Activated CD8-positive, alpha-beta T cell treated with anti-CD3 and anti-CD28 coated beads for 36 hours (primary cell): ENCODE measurements at regions not wholly inside any gene's neighbourhood (a gene's known extent, or its start where the extent isn't known, plus 50 kb on each side); places are given as distances from the start of the nearest gene placed in this dataset.

Source experiments
- ATAC-seq: fragments of 200-7000 bp; cut with Tn5 transposase; one replicate; pipeline ENCODE4 v1.10.0; 2021; ENCODE audit warnings: mild to moderate bottlenecking, moderate library complexity
- CTCF ChIA-PET: fragments of 350-600 bp; sonication (Branson Sonifier 250); formaldehyde crosslinking; loops from one replicate; lab custom pipeline; 2021; ENCODE audit warnings: antibody characterized with exemption; lab: Charles Lee
- POLR2A ChIA-PET: fragments of 350-600 bp; sonication (Branson Sonifier 250); formaldehyde crosslinking; loops from one replicate; lab custom pipeline; 2021; ENCODE audit warnings: antibody characterized with exemption; lab: Charles Lee
- DNase-seq: peaks from one replicate; pipeline ENCODE4 v3.0.0-alpha.2; 2020
- H3K27ac Mint-ChIP-seq: one replicate; pipeline ENCODE4 v1.8.0; 2021; ENCODE audit warnings: mild to moderate bottlenecking, mixed read lengths
- H3K27me3 Mint-ChIP-seq: one replicate; pipeline ENCODE4 v1.8.0; 2021; ENCODE audit warnings: mixed read lengths
- H3K36me3 Mint-ChIP-seq: one replicate; pipeline ENCODE4 v1.8.0; 2021; ENCODE audit warnings: low read depth, mixed read lengths
- H3K4me1 Mint-ChIP-seq: one replicate; pipeline ENCODE4 v1.8.0; 2021; ENCODE audit warnings: low read depth, mixed read lengths
- H3K4me3 Mint-ChIP-seq: one replicate; pipeline ENCODE4 v1.8.0; 2021; ENCODE audit warnings: mild to moderate bottlenecking, moderate library complexity, mixed read lengths
- H3K9me3 Mint-ChIP-seq: one replicate; pipeline ENCODE4 v1.8.0; 2021; ENCODE audit warnings: mixed read lengths
- CTCF ChIP-seq: fragments of 200-600 bp; IDR thresholded peaks from one replicate; pipeline ENCODE4 v1.8.0; 2022; ENCODE audit warnings: antibody characterized with exemption, mild to moderate bottlenecking
- intact Hi-C: fragments of 100-400 bp; cut with micrococcal nuclease; formaldehyde crosslinking; loops from one replicate; pipeline ENCODE4 v1.10.0; 2022

DNA sequence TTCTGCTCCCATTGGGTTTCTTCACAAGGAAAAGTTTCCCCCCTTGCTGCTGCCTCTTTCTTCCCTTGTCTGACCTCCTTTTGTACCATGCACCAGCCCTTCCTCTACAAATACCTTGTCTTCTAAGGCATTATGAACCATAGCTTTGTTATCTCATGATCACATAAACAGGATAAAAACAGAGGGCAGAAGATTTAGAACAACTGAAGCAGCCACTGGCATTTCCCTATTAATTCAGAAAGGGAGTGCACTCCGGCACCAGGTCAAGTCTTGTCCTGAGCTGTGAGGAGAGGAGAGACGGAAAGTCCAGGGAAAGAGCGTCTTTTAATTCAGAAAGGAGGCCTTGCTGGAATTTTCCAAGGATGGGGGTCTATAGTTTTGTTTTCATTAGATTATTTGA lies 281.7 kb downstream of the RCHY1 start:
- H3K4me3 Mint-ChIP-seq = no peak overlapping the region
- no peaks in the 10 kb centered on the region for H3K9me3 Mint-ChIP-seq
- ATAC-seq = no peak
- ChIA-PET CTCF (no interaction called here), POLR2A (no interaction called here)
- no peak for TF ChIP-seq CTCF
- DNase-seq = no peak
- no peaks in the 10 kb centered on the region for H3K4me1 Mint-ChIP-seq
- no peak overlapping the region for H3K27ac Mint-ChIP-seq
- intact Hi-C loops = no loop called here
- no peaks in the 10 kb centered on the region for H3K27me3 Mint-ChIP-seq
- H3K36me3 Mint-ChIP-seq = no peaks in the 10 kb centered on the region

GRCh38 chr4:75229806-75230570 lies 284.2 kb downstream of the RCHY1 start:
- no peak for TF ChIP-seq CTCF
- Mint-ChIP-seq H3K4me3 (no peak overlapping the region), H3K9me3 (no peaks in the 10 kb centered on the region), H3K27ac (no peak overlapping the region), H3K36me3 (no peaks in the 10 kb centered on the region), H3K27me3 (no peaks in the 10 kb centered on the region), H3K4me1 (no peaks in the 10 kb centered on the region)
- intact Hi-C loops = no loop called here
- DNase-seq = no peak
- ATAC-seq = no peak
- CTCF ChIA-PET = no interaction called here
- POLR2A ChIA-PET = no interaction called here

DNA sequence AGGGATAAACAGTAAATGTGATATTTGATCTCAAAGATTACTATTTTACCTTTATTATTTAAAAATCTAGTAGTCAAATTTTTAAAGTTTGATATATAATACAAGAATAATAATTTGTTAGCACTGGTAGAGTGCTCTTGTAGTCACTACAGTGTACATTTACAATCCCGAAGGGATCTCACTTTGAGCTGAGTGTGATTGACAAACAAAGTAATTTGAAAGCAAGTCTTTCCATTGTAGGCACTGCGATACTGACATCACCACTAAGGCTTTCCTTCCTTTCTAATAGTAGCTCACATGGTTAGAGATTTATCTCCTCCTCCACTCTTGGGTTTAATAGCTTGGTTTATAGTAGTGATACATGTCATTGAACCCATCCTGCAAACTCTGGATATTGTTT lies 280.6 kb downstream of the PARM1 start:
- CTCF ChIA-PET = interaction anchor here (1.2 kb wide), 1 partner anchor 9 kb away, joined by 3 read pairs; no protein-coding TSS in a partner anchor
- no peak for DNase-seq
- POLR2A ChIA-PET = no interaction called here

GRCh38 chr4:75211422-75211821 lies 278.5 kb downstream of the PARM1 start:
- Mint-ChIP-seq H3K36me3 (no peaks in the 10 kb centered on the region), H3K9me3 (no peaks in the 10 kb centered on the region), H3K27me3 (peaks cover 1% of the 10 kb centered on the region), H3K4me3 (no peak overlapping the region), H3K27ac (no peak overlapping the region), H3K4me1 (no peaks in the 10 kb centered on the region)
- POLR2A ChIA-PET = no interaction called here
- TF ChIP-seq CTCF = no peak
- DNase-seq (no peak), ATAC-seq (no peak)
- intact Hi-C loops = no loop called here
- CTCF ChIA-PET = no interaction called here

More for the DNA sequence above, 280.6 kb downstream of the PARM1 start:
- no peak overlapping the region for H3K27ac Mint-ChIP-seq
- intact Hi-C loops = no loop called here
- peaks cover 1% of the 10 kb centered on the region for H3K27me3 Mint-ChIP-seq
- peaks cover 2% of the 10 kb centered on the region for H3K9me3 Mint-ChIP-seq
- no peak overlapping the region for H3K4me3 Mint-ChIP-seq
- no peaks in the 10 kb centered on the region for H3K36me3 Mint-ChIP-seq
- H3K4me1 Mint-ChIP-seq = no peaks in the 10 kb centered on the region
- ATAC-seq = no peak
- TF ChIP-seq CTCF = no peak

GRCh38 chr4:75207902-75208301 lies 275.0 kb downstream of the PARM1 start:
- H3K4me1 Mint-ChIP-seq = no peaks in the 10 kb centered on the region
- no peak for TF ChIP-seq CTCF
- H3K27me3 Mint-ChIP-seq = peaks cover 1% of the 10 kb centered on the region
- DNase-seq (no peak), ATAC-seq (no peak)
- POLR2A ChIA-PET = no interaction called here
- H3K9me3 Mint-ChIP-seq = no peaks in the 10 kb centered on the region
- intact Hi-C loops = no loop called here
- CTCF ChIA-PET = no interaction called here
- H3K27ac Mint-ChIP-seq = no peak overlapping the region
- no peaks in the 10 kb centered on the region for H3K36me3 Mint-ChIP-seq
- no peak overlapping the region for H3K4me3 Mint-ChIP-seq
